GM10248 (cell line): ENCODE measurements at regions not wholly inside any gene's neighbourhood (a gene's known extent, or its start where the extent isn't known, plus 50 kb on each side); places are given as distances from the start of the nearest gene placed in this dataset.
"Not testable (repeated sequence)": the region's sequence is repeated elsewhere in the genome, so short reads cannot be mapped to it uniquely, and the experiment has no call there.

ENCODE experiments used
- CTCF ChIA-PET: fragments of 300-600 bp; sonication (Branson Sonifier 250); formaldehyde crosslinking; extraction: SDS; loops from one replicate; lab custom pipeline; 2021; ENCODE audit warnings: antibody characterized with exemption; lab: Yijun Ruan, JAX
- POLR2A ChIA-PET: fragments of 350-650 bp; sonication (Branson Sonifier 250); formaldehyde crosslinking; extraction: SDS; loops from one replicate; lab custom pipeline; 2020; ENCODE audit warnings: antibody characterized with exemption; lab: Yijun Ruan, JAX
- DNase-seq: peaks from one replicate; pipeline ENCODE4 v3.0.0; 2012; ENCODE audit errors: extremely low spot score
- CTCF ChIP-seq: IDR thresholded peaks from 2 replicates; pipeline ENCODE4 v1.5.1; 2012; ENCODE audit warnings: mild to moderate bottlenecking, low read depth; ENCODE audit errors: extremely low read depth, missing control alignments, control extremely low read depth

- ChIA-PET CTCF (no interaction called here), POLR2A (no interaction called here)
- TF ChIP-seq CTCF: no peak
- no peak for DNase-seq
Observed at GRCh38 chr9:17083258-17083657, 51.6 kb upstream of the CNTLN start.

DNA sequence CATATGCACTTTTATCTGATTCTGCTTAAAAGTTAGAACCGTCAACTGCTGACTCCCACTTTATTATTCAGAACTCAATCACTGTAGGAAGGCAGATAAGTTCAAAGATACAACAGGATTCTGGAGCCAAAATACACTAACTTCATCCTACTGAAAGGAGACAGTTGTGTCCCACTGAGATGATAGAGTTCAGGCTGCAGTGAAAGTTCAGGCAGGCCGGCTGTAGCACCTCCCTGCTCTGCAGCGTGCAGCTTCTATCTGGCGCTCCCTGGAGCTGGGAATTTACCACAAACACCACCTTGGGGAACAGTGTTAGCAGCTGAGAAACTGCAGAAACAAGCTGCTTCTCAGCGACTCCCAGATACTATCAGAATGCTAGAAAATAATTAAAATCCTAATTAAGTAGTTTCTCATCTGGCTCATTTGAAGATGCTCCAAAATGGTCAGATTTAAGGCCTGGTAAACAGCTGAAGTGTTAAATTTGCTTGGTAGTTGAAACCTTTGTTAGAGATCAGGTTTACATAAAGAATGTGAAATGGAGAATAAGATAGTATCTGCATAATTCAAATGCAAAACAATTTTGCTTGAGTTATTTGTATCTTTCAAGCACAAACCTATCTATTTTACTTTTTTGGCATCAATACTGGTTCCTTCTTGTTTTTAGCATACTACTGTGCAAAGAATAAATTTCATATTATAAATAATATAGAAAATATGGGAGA lies 52.3 kb upstream of the CNTLN start:
- POLR2A ChIA-PET: no interaction called here
- CTCF ChIA-PET: no interaction called here
- no peak for DNase-seq
- no peak for TF ChIP-seq CTCF

GRCh38 chr9:17081814-17082213 lies 53.0 kb upstream of the CNTLN start:
- TF ChIP-seq CTCF: no peak
- POLR2A ChIA-PET: no interaction called here
- CTCF ChIA-PET: no interaction called here
- DNase-seq: no peak

DNA sequence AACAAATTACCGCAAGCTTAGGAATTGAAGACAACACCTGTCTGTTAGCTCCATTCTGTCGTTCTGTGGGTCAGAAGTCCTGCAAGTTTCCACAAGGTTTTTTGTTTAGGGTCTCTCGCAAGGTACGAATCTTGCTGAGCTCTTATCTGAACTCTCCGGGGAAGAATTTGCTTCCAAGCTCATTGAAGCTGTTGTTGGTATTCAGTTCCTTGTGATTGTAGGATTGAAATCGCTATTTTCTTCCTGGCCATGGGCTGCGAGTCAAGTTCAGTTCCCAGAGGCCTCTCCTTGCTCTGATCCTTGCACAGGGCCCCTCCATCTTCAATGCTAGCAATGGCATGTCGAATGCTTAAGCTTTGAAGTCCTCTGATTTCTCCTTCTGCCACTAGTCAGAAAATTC lies 53.5 kb upstream of the CNTLN start:
- ChIA-PET CTCF (no interaction called here), POLR2A (no interaction called here)
- DNase-seq: no peak
- TF ChIP-seq CTCF: no peak

DNA sequence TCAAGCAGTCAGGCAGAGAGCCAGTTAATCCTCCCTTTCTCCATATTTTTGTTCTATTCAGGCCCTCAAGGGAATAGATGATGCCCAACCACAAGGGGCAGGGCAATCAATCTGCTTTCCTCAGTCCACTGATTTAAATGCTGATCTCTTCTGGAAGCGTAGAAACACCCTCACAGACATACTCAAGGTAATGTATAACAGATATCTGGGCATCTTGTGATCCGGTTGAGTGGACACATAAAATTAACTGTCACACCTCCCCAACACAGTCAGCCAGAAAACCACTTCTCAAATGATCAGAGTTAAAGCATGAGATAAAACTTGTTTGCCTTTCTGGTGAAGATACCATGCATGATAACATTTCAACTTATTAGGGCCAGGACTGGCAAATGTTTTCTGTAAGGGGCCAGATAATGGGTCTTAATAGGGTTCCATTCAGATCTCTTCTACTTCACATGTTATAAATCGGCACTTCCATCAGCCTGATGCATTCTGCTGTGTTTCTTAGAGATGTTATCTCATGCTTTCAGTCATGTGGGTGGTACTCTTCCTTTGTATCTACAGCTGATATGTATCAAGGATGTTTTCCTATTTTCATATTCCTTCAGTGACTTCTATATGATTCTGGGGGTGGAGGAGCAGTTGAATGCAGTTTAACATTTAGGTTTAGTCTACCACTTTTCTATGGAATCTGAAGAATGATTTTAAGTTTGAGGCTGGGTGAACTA lies 58.9 kb upstream of the CNTLN start:
- ChIA-PET CTCF (no interaction called here), POLR2A (no interaction called here)
- no peak for TF ChIP-seq CTCF
- DNase-seq: no peak

DNA sequence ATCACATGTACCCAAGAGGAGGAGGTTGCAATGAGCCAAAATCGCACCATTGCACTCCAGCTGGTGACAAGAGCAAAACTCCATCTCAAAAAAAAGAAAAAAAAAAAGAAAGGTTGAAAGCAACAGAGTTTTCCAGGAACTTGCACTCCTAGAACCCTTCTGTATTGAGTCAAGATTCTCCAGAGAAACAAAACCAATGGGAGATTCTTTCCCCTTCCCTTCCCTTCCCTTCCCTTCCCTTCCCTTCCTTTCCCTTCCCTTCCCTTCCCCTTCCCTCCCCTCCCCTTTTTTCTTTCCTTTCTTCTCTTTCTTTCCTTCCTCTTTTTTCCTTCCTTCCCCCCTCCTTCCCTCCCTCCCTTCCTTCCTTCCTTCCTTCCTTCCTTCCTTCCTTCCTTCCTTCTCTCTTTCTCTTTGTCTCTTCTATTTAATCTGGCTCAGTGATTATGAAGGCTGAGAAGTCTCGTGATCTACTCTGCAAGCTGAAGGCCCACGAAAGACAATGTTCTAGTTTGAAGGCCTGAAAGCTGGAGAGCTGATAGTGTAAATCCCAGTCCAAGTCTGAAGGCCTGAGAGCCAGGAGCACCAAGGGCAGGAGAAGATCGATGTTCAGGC lies 59.6 kb upstream of the CNTLN start:
- no peak for TF ChIP-seq CTCF
- POLR2A ChIA-PET: no interaction called here
- CTCF ChIA-PET: no interaction called here
- no peak for DNase-seq

DNA sequence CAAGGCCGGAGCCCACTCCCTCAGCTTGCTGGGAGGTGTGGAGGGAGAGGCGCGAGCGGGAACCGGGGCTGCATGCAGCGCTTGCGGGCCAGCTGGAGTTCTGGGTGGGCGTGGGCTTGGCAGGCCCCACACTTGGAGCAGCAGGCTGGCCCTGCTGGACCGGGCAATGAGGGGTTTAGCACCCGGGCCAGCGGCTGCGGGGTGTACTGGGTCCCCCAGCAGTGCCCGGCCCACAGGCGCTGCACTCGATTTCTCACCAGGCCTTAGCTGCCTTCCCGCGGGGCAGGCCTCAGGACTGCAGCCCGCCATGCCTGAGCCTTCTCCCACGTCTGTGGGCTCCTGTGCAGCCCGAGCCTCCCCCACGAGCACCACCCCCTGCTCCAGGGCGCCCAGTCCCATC lies 62.3 kb upstream of the CNTLN start:
- DNase-seq, POLR2A ChIA-PET: not testable (repeated sequence)
- CTCF ChIA-PET: interaction anchor here (1.3 kb wide), 1 partner anchor 9 kb away, joined by 7 read pairs; no protein-coding TSS in a partner anchor
